CD4-positive, alpha-beta T cell treated with Interleukin-15 for 4 hours (primary cell): ENCODE measurements at regions not wholly inside any gene's neighbourhood (a gene's known extent, or its start where the extent isn't known, plus 50 kb on each side); places are given as distances from the start of the nearest gene placed in this dataset.

ENCODE experiments used
- DNase-seq: peaks from one replicate; pipeline ENCODE4 v3.0.0-alpha.2; 2020; ENCODE audit warnings: low spot score

DNA sequence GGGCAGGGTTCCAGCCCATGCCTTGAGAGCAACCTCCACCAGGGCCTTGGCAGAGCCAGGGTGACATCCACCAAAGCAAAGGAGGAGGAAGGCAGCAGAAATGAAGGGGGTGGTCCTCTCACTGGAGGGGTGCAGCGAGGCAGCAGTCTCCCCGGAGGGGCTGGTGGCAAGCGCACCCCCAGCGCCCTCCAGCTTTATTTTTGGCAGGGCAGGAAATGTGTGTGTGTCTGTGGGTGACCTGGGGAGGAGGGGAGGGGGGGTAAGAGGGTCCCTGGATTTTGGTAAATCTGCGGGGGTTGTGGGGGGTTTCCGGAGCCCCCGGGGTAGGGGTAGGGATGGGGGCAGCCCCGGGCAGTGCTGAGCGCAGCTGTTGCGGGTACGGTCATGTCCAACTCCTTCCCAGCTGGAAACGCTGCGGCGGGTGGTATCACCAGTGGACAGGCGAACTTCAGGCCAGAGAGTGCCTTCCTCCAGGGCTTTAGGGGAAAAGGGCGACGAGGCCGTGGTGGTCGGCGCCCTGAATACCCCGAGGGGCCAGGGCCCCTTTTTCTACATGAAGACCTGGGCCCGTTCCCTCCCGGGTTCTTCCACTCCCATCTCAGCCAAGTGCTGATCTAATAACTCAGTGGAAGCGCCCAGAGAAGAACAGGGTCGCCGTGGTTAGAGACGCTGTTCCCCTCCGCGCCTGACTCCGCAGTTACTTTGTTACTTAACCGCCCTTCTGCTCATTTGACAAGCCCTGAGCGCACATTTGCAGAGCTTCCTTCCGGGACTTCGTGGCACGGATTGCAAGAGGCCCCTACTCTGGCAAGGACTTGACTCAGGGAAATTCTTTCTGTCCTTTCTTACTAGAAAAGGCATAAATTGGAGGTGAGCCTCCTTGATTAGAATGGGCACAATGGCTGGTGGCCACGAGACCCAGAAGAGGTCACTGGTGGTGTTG lies 55.2 kb downstream of the FOS start:
- DNase-seq: peak; percentile 59

DNA sequence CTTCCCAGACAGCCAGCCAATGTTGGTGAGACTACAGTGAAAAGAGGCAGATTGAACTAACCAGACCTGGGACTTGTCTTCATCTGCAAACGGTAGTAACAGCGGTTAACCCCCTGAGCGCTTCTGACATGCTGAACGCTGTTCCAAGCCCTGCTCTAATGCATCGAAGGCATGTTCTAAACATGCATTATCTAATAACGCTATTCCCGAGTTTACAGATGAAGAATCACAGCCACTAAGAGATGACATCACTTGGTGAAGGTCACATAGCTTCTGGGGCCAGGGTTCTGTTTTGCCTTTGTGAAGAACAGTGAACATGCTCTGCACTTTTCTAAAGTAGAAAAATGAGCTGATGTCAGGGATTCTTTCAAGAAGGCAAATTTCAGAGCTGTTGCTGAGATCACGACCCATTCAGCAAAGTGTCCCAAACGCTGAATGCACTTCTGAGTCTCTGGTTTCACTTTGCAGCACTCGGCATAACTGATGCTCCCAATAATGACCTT lies 56.0 kb downstream of the FOS start:
- DNase-seq: no peak

DNA sequence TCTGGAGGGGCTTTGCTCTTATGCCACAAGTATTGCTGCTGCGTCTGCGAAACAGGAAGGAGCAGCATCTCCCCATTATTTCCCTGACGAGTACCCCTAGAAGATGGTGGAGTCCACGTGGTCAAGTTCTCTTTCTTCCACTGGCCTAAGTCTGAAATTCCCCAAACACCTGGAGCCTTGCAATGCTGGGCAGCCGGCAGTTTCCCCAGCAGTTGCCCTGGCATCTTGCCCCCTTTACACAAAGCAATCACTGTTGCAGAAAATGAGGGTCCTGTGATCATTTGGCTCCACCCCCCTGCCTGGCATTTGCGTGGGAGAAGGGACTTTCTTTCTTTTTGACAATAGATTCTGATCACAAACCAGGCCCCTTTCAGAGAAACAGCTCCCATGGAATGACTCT lies 56.9 kb downstream of the FOS start:
- no peak for DNase-seq

DNA sequence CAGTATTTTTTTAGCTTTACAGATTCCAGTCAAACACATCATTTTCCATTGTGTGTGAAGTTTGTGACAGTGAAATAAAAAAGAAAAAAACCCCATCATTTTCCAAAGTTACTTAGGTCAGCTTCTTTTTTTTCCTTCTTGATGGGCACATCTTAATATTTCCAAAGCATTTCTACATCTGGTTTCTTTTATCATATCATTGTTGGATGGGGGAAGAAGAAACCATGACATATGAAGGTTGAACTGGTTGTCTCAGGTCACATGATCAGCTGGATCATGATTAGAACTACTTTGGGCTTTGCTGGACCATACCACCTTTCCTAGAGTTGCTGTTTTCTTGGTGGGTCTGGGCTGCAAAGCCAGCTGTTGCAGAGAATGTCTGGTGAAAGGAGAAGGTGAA lies 59.8 kb downstream of the FOS start:
- DNase-seq: no peak

DNA sequence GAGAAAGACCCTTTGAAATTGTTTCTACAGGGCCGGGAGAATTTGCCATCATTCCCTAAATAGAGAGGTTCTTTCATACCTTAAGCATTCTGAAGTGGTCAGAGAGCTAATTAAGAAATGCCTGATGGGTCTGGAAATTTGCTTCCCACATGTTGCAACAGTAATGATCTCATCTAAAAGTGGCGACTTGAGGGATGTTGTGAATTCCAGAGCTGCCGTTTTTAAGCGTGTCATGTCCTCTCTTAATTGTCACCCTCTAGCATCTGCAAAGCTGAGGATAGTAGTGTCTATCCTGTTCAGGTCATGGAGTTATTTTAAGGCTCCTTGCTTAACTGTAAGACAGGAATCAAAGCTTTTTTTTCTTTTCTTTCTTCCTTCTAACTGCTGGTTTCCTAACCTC lies 60.4 kb downstream of the FOS start:
- no peak for DNase-seq

DNA sequence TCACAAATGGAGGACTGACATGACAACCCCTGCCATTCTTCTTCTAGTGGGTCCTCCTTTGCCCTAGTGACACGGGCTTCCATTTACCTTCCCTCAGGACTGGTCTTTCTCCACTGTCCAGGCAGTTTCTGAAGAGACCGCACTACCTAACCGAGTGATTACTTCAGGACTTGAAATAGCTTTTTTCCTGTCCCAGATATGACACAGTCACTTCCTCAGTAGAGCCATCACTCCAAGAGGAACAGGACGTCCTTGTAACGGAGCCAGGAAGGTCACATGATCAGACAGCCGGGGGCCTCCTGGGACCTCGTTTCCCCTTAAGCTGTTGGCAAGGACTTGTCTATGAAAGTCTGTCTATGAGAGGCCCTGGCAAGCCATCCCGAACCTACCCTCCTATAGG lies 62.3 kb downstream of the FOS start:
- DNase-seq: no peak

DNA sequence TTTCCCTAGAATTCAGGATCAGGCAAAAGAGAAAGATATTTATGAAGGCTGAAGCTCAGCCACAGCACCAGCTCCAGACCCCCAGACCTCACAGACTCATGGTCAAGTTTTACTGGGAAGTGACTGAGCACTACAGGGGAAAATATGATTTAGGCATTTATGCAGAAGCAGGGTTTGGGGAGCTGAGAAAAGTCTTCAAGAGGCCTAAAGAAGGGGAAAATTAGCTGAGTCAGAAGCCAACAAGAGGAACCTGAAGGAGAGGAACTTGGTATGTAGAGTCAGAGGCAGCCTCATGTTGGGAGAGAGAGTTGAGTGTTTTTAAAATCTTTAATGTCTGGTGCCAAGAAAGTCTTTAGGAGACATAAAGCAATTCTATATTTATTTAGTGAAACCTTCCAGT lies 63.0 kb downstream of the FOS start:
- no peak for DNase-seq

DNA sequence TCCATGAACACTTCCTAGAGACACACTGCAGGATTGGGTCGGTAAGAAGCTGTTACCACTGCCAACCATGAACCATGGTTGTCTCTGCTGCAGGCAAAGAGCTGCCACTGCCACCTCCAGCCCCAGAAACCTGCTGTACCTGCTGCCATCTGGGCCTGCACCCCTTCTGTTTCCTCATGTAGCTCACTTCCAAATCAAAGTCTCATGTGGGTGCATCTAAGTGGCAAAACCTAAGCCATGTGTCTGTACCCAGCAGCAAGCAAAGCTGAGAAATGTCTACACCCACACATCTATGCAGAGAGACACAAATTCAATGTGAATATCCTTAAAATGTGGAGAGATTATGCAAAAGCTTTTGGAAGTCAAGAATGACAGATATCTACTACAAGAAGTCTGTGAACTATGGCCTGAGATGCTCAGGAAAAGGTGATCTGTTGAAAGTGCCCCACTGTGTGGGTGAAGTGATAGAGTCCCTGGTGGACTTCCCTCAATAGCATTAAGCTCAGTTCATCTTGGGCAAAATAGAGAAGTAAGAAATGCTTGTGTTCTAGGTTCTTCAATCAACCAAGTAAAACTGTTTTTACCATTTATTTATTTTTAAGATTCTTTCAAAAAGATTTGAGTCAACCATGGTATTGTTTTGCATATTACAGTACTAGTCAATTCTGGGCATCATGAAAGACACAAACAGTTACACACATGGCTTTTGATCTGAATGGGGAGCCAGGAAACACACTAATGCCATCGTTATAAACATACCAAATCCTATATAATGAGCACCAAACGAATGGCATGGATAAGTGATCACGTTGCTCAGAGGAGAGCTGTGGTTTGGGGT lies 64.4 kb downstream of the FOS start:
- DNase-seq: no peak

DNA sequence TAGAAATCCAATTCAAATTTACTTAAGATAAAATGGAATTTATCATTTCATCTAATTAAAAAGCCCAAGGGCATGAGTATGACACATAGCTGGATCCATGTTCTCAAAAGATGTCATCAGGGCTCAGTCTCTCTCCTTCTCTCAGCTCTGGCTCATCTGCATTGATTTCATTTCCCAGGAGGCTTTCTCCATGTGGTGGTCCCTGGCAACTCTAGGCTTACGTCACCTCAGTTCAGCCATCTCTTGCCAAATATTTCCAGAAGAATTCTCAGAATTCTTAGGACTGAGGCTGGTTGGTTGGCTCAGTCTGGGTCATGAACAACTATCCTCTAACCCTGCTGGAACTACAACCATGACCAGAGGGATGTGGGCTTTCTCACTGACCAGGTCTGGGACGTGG lies 65.3 kb downstream of the FOS start:
- no peak for DNase-seq

DNA sequence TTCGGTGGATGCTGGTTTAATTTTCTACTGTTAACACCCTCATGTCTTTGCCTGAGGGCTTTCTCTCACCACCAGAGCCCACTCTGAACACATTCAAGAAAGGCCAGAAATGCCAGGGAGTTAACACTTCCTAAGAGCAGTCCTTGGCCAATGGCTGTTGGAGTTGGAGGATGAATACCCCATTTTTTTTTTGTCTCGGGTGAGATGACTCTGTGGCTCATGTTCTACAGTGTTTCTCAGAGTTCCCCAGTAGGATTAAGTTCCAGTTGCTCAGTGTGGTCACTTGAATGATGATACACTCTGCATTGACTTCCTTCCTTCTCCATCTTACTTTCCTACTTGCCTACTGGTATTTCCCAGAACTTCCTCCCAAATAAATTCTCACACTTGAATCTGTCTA lies 65.8 kb downstream of the FOS start:
- no peak for DNase-seq

DNA sequence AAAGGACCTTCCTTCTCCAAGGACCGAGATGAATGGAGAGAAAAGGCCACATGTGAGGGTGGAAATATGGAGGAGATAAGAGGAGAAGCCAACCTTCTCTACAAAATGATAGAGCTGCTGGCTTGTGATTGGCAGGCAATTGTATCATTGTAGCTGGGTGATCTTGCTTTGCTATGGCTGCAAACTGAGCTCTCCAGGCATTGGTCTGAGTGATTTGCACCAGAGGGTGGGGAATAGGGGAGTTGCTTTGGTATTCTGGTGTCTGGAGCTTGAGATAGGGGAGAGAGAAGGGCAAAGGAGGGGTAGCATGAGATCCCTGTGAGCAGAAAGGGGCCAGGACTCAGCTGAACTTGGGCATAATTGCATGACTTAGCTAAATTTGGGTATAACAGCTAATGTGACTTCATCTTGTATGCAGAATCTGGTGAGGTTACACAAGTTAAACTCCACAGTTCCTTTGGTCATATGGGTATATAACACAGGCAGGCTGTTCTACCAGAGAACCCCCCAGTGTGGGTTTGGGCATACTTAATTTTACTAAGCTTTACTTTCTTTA lies 72.0 kb downstream of the FOS start:
- DNase-seq: no peak

DNA sequence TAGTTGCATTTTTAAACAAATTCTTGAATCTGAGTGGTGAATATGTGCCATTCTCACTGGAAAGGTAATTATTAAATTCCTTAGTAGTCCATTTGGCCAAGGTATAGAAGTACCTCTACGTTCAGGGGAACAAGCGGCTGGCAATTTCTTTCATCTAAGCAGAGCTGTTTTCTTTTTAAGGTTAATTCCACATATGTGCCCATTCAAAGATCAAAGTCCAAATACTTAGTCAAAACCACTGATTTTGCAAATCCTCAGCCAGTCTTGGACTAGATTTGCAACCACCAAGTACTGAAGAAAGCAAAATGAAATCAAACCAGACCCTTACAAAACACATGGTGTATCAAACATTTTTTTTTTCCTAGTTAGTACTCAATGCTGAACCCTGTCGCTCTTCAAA lies 68.7 kb upstream of the JDP2 start:
- no peak for DNase-seq

DNA sequence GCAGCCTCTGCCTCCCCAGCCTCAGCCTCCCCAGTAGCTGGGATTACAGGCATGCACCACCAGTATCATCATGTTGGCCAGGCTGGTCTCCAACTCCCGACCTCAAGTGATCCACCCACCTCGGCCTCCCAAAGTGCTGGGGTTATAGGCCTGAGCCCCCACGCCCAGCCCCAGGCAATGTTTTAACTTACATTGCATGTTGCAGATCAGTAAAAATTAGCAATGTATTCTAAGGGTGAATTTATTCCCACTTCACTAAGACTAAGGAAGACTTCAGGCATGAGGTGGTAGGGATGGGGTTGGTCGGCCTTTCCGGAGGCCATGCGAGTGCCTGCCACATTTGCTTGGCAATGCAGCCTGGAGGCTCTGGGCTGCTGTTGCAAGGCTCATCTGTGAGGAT lies 66.8 kb upstream of the JDP2 start:
- DNase-seq: no peak

DNA sequence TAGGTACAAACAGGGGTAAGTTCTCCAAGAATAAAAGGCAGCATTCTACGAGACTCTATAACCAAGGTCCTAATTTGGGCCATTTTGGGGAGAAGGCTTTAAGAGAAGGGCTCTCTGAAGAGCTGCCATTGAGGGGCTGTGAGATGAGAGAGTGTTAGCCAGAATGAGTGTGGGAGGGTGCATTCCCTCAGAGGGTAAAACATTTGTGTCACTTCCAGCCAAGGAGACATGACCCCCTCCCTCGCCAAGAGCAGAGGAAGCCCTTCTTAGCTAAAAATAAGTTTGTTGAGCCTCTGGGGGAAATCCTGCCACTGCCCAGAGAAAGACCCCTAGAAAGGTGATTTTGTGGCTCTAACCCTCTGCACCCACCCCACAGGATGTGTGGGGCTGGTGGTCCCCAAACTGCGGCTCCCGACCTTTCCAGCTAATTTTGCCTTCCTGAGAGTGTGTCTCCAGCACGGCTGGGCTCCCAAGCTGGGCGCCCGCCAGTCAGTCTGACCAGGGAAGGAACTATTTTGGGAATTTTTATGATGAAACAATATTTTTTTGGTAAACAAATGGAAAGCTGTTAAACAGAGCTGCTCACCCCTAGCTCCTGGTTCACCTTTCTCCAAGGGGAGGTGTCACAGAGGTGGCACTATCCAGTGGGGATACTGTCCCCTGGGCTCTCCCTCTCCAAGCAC lies 65.9 kb upstream of the JDP2 start:
- DNase-seq: no peak

DNA sequence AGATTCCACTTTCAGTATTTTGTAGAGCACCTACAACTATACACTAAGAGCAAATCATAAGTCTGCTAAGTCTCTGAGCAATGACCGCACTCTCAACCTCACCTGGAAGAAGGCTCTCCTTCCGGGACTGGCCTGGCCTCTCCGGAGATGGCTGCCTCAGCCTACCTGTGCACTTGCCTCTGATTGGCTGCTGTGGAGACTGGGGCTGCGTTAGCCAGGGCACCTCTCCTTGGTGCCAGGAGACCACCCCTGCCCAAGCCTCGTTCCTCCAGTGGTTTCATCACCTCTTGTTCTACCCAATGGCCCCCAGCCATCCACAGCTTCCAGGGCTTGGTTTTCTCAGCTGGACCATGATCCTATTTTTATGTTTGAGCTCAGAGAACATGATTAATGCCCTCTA lies 64.7 kb upstream of the JDP2 start:
- DNase-seq: no peak

DNA sequence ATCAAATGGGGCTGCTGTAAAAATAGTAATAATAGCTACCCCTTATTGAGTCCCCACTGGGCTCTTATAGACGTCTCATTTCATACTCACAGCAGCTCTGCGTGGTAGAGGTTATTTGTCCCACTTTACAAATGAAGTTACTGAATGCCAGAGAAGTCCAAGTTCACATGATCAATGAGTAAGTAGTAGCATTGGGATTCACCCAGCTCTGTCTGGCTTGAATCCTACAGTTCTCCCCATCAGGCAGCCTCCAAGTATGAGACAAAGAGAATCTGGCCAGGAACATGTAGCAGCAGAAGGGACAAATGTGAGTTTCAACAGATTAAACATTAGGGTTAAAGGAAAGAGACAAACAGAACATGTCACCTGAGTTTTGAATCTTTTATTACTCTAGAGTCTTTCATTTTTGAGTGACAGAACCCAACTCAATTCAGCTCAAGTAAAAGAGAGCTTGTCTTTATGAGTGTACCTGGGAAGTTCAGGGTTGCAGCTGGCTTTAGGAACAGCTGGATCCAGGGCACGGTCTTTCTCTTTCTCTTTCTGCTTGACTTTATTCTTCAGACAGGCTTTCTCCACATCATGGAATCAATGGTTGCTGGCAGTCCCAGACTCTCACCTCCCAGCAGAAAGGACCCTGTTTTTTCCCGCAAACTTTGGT lies 64.1 kb upstream of the JDP2 start:
- DNase-seq: no peak

DNA sequence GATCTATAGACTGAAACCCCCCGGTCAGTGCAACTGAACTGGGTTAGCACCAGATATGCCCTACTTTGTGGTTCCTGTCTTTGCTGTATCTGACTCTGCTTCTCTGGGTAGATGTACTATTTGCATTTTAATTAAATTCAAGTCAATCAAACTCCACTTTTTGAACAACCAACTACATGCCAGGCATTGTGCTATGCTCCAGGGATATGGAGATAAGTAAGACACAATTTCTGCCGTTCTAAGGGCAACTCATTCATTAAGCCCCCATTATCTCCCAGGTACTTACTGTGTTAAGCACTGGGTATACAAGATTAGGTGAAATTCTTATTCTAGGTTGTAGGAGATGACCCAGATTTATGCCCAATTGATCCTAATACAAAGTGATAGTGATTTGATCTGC lies 62.7 kb upstream of the JDP2 start:
- no peak for DNase-seq

DNA sequence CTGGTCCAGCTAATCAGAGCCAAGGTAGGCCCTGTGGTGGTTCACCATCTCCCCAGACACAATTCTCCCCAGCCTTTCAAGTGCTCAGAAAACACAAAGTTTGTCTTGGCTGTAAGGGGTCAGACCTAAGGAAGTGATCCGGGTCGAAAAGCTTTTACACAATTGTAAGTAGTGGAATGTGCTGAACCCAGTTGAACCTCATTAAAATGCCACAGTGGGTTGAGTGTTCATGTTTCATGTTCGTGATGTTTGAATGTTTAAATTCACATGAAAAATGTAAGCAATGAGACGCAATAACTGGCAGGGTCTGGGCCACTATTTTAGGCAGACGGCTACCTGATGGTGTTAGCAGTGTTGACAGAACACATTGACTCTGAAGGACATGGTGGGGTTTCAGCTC lies 60.9 kb upstream of the JDP2 start:
- DNase-seq: no peak

DNA sequence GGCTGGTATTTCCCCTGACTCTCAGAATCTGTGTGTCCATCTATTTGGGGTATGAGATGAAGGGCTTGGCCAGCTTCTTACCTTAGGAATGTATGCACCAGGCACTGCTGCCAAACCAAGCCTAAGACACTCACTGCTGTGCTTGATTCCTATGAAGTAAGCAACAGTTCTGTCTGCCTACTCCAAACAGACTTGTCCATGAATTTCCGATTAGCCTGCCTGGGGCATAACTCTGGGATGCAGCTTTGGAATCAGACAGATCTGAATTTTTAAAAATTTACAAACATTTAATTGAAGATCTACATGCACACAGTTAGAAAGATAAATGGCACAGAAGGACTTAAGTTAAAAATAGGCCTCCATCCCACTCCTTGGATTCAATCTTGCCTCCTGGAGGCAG lies 59.5 kb upstream of the JDP2 start:
- no peak for DNase-seq

DNA sequence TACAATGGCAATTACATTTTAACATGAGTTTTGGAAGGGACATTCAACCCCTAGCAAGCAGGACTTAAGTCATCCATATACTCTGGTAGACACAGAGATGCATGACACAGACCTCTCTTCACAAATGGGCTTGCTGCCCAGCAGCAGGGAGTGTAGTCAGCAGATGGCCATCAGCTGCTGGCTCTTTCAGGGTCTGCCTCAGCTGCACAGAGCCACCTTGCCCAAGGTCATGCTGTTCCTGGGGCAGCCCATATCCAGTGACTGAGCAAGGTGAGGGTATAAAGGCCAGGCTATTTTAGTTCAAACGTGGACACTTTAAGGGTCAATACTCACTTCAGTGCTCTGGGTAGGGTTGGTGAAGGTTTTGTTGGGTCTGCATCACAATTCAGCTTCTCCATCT lies 58.3 kb upstream of the JDP2 start:
- DNase-seq: no peak

DNA sequence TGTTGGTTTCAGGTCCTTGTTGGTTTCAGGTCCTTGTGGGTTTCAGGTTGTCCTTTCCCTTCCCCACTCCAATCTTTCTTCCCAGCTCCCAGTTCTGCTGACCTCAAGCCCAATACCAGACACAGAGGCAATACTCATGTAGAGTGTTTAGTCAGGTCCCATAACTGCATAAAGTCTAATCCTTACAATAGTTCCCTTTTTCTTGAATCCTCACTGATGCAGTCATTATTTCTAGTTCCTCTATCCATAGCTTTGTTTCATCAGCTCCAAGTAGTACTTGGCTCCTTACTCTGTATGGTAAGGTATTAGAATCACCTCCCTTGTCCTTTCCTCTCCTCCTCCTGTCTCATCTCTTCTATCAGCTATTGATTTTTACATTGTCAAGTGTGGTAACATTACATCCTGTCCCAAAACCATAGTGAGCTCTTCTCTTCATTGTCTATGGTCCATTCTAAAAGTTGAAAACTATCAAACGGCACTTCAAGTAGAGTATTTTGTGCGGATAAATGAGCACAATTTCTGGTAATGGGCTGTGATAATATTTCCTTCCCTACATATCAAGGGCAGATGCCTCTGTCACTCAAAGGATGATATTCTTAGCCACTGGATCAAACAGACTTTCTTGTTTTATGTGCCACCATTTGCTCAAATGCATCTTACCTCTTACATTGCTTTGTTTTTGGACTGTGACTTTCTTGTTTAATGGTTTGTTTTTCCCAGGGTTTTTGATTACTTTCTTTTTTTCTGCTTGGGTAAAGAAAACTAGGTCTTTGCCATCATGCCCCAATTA lies 57.2 kb upstream of the JDP2 start:
- no peak for DNase-seq
